ENCODE measurements at regions not wholly inside any gene's neighbourhood (a gene's known extent, or its start where the extent isn't known, plus 50 kb on each side); places are given as distances from the start of the nearest gene placed in this dataset.

DNA sequence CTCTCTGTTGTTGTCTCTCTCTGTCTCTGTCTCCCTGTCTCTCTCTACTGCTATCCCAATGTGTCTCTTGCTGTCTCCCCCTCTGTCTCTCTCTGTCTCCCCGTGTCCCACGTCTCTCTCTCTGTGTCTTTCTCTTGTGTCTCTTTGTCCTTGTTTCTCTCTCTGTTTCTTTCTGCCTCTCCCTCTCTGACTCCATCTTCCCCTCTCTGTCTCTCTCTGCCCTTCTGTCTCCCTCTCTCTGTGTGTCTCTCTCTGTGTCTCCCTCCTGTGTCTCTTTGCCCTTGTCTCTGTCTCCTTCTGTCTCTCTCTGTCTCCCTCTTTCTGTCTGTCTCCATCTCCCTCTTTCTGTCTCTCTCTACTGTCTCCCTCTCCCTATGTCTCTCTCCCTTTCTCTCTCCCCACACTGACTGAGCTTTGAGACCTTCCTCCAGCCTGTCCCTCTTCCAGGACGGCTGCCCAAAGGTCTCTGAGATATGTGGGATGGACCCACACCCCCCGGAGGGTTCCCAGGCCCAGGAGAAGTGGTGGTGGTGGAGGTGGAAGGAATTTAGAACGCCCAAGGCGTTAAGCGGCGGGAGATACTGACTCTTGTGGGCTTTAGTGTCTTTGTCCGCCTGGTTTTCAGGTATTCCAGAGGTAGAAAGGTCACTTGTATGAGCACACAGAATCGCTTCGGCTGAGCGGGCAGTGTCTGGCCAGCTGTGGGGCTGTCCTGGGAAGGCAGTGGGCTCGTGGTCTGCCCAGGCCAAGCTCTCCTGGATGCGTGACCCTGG lies 65.5 kb upstream of the CCND1 start:
- TF ChIP-seq, protein P1, sequence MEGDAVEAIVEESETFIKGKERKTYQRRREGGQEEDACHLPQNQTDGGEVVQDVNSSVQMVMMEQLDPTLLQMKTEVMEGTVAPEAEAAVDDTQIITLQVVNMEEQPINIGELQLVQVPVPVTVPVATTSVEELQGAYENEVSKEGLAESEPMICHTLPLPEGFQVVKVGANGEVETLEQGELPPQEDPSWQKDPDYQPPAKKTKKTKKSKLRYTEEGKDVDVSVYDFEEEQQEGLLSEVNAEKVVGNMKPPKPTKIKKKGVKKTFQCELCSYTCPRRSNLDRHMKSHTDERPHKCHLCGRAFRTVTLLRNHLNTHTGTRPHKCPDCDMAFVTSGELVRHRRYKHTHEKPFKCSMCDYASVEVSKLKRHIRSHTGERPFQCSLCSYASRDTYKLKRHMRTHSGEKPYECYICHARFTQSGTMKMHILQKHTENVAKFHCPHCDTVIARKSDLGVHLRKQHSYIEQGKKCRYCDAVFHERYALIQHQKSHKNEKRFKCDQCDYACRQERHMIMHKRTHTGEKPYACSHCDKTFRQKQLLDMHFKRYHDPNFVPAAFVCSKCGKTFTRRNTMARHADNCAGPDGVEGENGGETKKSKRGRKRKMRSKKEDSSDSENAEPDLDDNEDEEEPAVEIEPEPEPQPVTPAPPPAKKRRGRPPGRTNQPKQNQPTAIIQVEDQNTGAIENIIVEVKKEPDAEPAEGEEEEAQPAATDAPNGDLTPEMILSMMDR (IDR thresholded peaks at IDR 0.05; ENCODE audit: low read depth, low read length): no peak
- no peak overlapping the region for H3K4me3 ChIP-seq (ENCODE audit: low read depth, low read length)
- in situ Hi-C loops (cut with HindIII; ENCODE audit: low sequenced_read_pairs): no loop called here
- DNase-seq (ENCODE audit: low read depth, low spot score): no peak

DNA sequence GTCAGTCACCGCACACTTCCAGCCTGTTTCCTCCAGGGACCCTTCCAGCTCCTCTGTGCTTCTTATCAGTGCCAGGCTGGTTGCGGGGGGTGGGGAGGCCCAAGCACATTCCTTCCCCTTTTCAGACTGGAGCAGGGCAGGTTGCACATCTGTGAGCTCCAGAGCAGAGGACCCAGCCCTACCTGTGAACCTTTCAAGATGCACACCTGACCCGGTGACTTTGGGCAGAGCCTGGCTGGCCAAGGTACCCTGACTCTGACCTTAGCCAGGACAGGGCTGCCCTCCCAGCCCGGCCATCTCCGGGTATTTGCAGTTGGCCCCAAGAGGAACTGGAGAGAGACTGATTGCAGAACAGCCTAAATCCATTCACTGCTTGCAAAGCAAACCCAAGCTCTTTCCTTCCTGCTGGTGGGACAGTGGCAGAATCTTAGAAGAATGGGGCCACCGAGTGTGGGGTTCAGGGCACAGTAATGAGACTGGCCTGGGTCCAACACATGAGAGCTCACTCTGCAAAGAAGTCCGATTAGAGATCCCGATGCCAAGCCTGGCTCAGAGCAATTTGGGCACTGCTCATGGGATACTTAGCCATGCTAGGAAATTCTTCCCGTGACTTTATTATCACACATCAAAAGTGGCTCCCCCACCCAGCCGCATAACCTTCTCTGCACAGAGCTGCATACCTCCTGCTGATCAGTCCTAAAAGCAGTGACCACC lies 64.7 kb upstream of the CCND1 start:
- TF ChIP-seq, protein P1 (IDR thresholded peaks at IDR 0.05; ENCODE audit: low read depth, low read length): no peak
- in situ Hi-C loops (cut with HindIII; ENCODE audit: low sequenced_read_pairs): no loop called here
- H3K4me3 ChIP-seq (ENCODE audit: low read depth, low read length): no peak overlapping the region
- DNase-seq (ENCODE audit: low read depth, low spot score): no peak

DNA sequence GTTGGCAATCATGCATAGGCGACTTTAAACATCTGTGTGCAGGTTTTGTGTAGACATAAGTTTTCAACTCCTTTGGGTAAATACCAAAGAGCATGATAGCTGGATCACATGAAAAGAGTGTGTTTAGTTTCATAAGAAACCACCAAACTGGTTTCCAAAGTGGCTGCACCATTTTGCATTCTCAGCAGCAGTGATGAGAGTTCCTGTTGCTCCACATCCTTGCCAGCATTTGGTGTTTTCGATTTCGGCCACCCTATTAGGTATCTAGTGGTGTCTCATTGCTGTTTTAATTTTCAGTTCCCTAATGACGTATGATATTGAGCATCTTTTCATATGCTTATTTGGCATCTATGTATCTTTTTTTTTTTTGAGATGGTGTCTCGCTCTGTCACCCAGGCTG lies 62.8 kb upstream of the CCND1 start:
- H3K4me3 ChIP-seq (ENCODE audit: low read depth, low read length): no peak overlapping the region
- in situ Hi-C loops (cut with HindIII; ENCODE audit: low sequenced_read_pairs): no loop called here
- TF ChIP-seq, protein P1 (IDR thresholded peaks at IDR 0.05; ENCODE audit: low read depth, low read length): no peak
- no peak for DNase-seq (ENCODE audit: low read depth, low spot score)

DNA sequence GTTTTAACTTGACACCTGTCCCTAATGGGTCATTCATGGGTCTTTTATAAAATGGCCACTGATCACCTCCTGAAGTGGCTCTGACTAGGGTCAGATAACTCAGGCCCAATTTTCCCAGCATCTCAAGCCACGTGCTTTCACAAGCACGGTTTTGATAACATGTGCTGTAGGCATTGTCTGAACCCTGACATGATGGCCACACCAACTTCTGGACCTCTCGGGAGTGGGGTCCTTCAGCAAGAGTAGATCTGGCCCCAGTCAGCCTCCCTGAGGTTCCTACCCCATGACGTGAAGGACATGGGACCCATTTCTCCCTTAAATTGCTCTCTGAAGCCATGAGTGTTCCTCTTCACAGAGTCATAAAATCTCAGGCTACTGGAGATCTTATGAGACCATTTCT lies 60.4 kb upstream of the CCND1 start:
- no peak for DNase-seq (ENCODE audit: low read depth, low spot score)
- TF ChIP-seq, protein P1 (IDR thresholded peaks at IDR 0.05; ENCODE audit: low read depth, low read length): no peak
- no peak overlapping the region for H3K4me3 ChIP-seq (ENCODE audit: low read depth, low read length)
- in situ Hi-C loops (cut with HindIII; ENCODE audit: low sequenced_read_pairs): no loop called here

DNA sequence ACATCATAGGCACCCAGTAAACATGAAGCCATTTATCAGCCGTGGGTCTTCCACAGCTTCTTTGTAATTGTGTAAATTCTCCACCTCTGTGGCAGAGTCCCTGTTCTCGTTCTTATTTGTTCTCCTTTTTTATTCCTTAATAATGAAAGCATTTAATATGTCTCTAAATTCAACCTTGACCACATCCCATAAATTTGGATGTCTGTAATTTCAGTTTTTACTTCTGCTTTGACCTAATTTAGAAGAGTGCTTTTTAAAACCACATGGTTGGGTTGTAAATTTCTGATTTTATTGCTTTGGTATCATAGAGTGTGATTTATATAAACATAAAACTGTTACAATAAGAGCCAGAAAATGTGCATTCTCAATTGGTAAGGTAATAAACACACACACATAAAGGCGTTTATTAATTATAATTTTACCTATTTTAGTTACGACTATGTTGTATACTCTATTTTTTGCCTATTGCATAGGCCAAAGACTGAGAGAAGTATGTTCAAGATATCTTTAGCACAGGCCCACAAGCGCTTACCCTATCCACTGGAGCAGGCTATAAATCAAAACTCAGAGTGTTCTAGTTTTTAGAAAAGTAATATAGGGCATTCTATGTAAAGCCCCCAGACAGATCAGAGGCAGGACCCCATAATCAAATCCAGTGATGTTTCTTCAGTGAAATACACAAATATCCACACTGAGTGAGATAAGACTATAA lies 58.0 kb upstream of the CCND1 start:
- in situ Hi-C loops (cut with HindIII; ENCODE audit: low sequenced_read_pairs): no loop called here
- TF ChIP-seq, protein P1 (IDR thresholded peaks at IDR 0.05; ENCODE audit: low read depth, low read length): no peak
- no peak overlapping the region for H3K4me3 ChIP-seq (ENCODE audit: low read depth, low read length)

DNA sequence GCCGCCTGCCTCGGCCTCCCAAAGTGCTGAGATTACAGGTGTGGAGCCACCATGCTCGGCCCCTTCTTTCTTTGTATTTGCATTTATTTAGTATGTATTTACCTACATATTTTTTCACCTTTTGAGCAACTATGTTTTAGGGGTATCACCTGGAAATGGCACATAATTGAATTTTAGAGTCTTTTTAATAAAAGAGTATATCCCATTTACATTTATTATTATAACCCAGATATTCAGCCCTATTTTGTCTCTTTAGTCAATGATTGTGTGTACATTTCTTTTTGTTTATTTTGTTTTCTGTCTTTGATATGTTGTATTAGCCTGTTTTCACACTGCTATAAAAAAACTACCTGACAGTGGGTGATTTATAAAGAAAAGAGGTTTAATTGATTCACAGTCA lies 56.8 kb upstream of the CCND1 start:
- H3K4me3 ChIP-seq (ENCODE audit: low read depth, low read length): no peak overlapping the region
- no peak for DNase-seq (ENCODE audit: low read depth, low spot score)
- TF ChIP-seq, protein P1 (IDR thresholded peaks at IDR 0.05; ENCODE audit: low read depth, low read length): no peak
- in situ Hi-C loops (cut with HindIII; ENCODE audit: low sequenced_read_pairs): no loop called here

More for the DNA sequence above, 58.0 kb upstream of the CCND1 start:
- DNase-seq (ENCODE audit: low read depth, low spot score): no peak

Data from astrocyte of the spinal cord (primary cell).